Parathyroid adenoma (tissue), 2 donors: ENCODE measurements at regions not wholly inside any gene's neighbourhood (a gene's known extent, or its start where the extent isn't known, plus 50 kb on each side); places are given as distances from the start of the nearest gene placed in this dataset.

Source experiments
- H2AFZ ChIP-seq: fragments of 300-600 bp; sonication (generic); one replicate; pipeline ENCODE4 v1.7.0; 2017; ENCODE audit warnings: antibody characterized with exemption, mild to moderate bottlenecking
- H3K27ac ChIP-seq: fragments of 300-600 bp; sonication (generic); one replicate; pipeline ENCODE4 v1.7.0; 2017
- H3K27me3 ChIP-seq: fragments of 300-600 bp; sonication (generic); one replicate; pipeline ENCODE4 v1.7.0; 2017; ENCODE audit warnings: low read length; ENCODE audit not compliant: control insufficient read depth, insufficient read depth
- H3K36me3 ChIP-seq: fragments of 300-600 bp; sonication (generic); one replicate; pipeline ENCODE4 v1.7.0; 2017; ENCODE audit warnings: low read length; ENCODE audit not compliant: control insufficient read depth, insufficient read depth
- H3K4me1 ChIP-seq: fragments of 300-600 bp; sonication (generic); one replicate; pipeline ENCODE4 v1.7.0; 2017; ENCODE audit warnings: control low read depth
- H3K4me2 ChIP-seq: fragments of 300-600 bp; sonication (generic); one replicate; pipeline ENCODE4 v1.7.0; 2017; ENCODE audit warnings: low read length
- H3K4me3 ChIP-seq: fragments of 300-600 bp; sonication (generic); one replicate; pipeline ENCODE4 v1.7.0; 2017; ENCODE audit warnings: low read depth, low read length
- H3K79me2 ChIP-seq: fragments of 300-600 bp; sonication (generic); one replicate; pipeline ENCODE4 v1.7.0; 2017; ENCODE audit warnings: control low read depth
- H3K9ac ChIP-seq: fragments of 300-600 bp; sonication (generic); one replicate; pipeline ENCODE4 v1.7.0; 2017; ENCODE audit warnings: mild to moderate bottlenecking
- H3K9me3 ChIP-seq: fragments of 300-600 bp; sonication (generic); one replicate; pipeline ENCODE4 v1.7.0; 2017; ENCODE audit warnings: low read length; ENCODE audit not compliant: control insufficient read depth
- CTCF ChIP-seq: fragments of 300-600 bp; sonication (generic); IDR thresholded peaks from one replicate; pipeline ENCODE4 v1.7.0; 2017; ENCODE audit warnings: antibody characterized with exemption, mild to moderate bottlenecking
- donor health status: primary hyperparathyroidism.

- no peak overlapping the region for H3K9ac ChIP-seq
- no peaks in the 10 kb centered on the region for H3K27me3 ChIP-seq
- H3K4me2 ChIP-seq, result no peak overlapping the region
- no peak overlapping the region for H3K27ac ChIP-seq
- no peak overlapping the region for H2AFZ ChIP-seq
- no peaks in the 10 kb centered on the region for H3K9me3 ChIP-seq
- H3K36me3 ChIP-seq, result no peaks in the 10 kb centered on the region
- H3K4me3 ChIP-seq, result no peak overlapping the region
- no peak for TF ChIP-seq CTCF
- no peaks in the 10 kb centered on the region for H3K79me2 ChIP-seq
- no peaks in the 10 kb centered on the region for H3K4me1 ChIP-seq
Measured at GRCh38 chrX:16304751-16305150, 137.5 kb downstream of the MAGEB17 start.

- Histone ChIP-seq H3K4me2 (no peak overlapping the region), H3K9me3 (no peaks in the 10 kb centered on the region), H3K4me1 (no peaks in the 10 kb centered on the region), H3K27me3 (no peaks in the 10 kb centered on the region), H3K4me3 (no peak overlapping the region), H3K36me3 (no peaks in the 10 kb centered on the region), H2AFZ (no peak overlapping the region), H3K27ac (no peak overlapping the region), H3K79me2 (no peaks in the 10 kb centered on the region), H3K9ac (no peak overlapping the region)
- no peak for TF ChIP-seq CTCF
Measured at GRCh38 chrX:16305187-16305586, 137.9 kb downstream of the MAGEB17 start.

GRCh38 chrX:16307950-16308349 is 140.7 kb downstream of the MAGEB17 start:
- no peak overlapping the region for H2AFZ ChIP-seq

GRCh38 chrX:16308773-16309172 is 141.5 kb downstream of the MAGEB17 start:
- Histone ChIP-seq H3K36me3 (no peaks in the 10 kb centered on the region), H3K4me2 (no peak overlapping the region), H2AFZ (no peak overlapping the region), H3K79me2 (no peaks in the 10 kb centered on the region), H3K9me3 (no peaks in the 10 kb centered on the region), H3K27me3 (no peaks in the 10 kb centered on the region), H3K4me1 (no peaks in the 10 kb centered on the region), H3K9ac (no peak overlapping the region), H3K4me3 (no peak overlapping the region), H3K27ac (no peak overlapping the region)
- TF ChIP-seq CTCF, result no peak

More at GRCh38 chrX:16307950-16308349, 140.7 kb downstream of the MAGEB17 start:
- Histone ChIP-seq H3K9ac (no peak overlapping the region), H3K36me3 (no peaks in the 10 kb centered on the region), H3K4me2 (no peak overlapping the region), H3K27ac (no peak overlapping the region), H3K27me3 (no peaks in the 10 kb centered on the region), H3K4me3 (no peak overlapping the region), H3K9me3 (no peaks in the 10 kb centered on the region), H3K4me1 (no peaks in the 10 kb centered on the region), H3K79me2 (no peaks in the 10 kb centered on the region)
- no peak for TF ChIP-seq CTCF

- no peak for TF ChIP-seq CTCF
- no peaks in the 10 kb centered on the region for H3K4me1 ChIP-seq
Measured at GRCh38 chrX:16310326-16310725, 143.0 kb downstream of the MAGEB17 start.

More at GRCh38 chrX:16310326-16310725, 143.0 kb downstream of the MAGEB17 start:
- Histone ChIP-seq H3K36me3 (no peaks in the 10 kb centered on the region), H3K27me3 (no peaks in the 10 kb centered on the region), H3K27ac (no peak overlapping the region), H3K79me2 (no peaks in the 10 kb centered on the region), H2AFZ (no peak overlapping the region), H3K9ac (no peak overlapping the region), H3K4me2 (no peak overlapping the region), H3K9me3 (no peaks in the 10 kb centered on the region), H3K4me3 (no peak overlapping the region)
